Natural killer cell (primary cell): ENCODE measurements at regions not wholly inside any gene's neighbourhood (a gene's known extent, or its start where the extent isn't known, plus 50 kb on each side); places are given as distances from the start of the nearest gene placed in this dataset.

Experiments
- ATAC-seq, 3 donors: fragments of 150-1000 bp in 2 of 3; fragments of 200-7000 bp in 1 of 3; cut with Tn5 transposase; 1 replicate in 1 of 3; 2 replicates in 2 of 3; pipeline ENCODE4 v1.10.0; 2021; ENCODE audit warnings: mild to moderate bottlenecking in 2 of 3, moderate library complexity in 2 of 3
- DNase-seq, 2 donors: peaks; one replicate each; pipeline versions ENCODE4 v3.0.0 to v3.0.0-alpha.2; 2013 to 2021; ENCODE audit warnings: mixed read lengths in 1 of 2
- H3K27ac ChIP-seq: one replicate; pipeline ENCODE4 v1.5.1; 2013; ENCODE audit warnings: mild to moderate bottlenecking, low read length
- H3K27me3 ChIP-seq: one replicate; pipeline ENCODE4 v1.6.1; 2013; ENCODE audit warnings: low read length; ENCODE audit not compliant: control insufficient read depth, insufficient read depth
- H3K36me3 ChIP-seq: one replicate; pipeline ENCODE4 v1.6.1; 2013; ENCODE audit warnings: low read length; ENCODE audit not compliant: control insufficient read depth, insufficient read depth
- H3K4me1 ChIP-seq: one replicate; pipeline ENCODE4 v1.6.1; 2013; ENCODE audit warnings: low read length; ENCODE audit not compliant: control insufficient read depth, insufficient read depth
- H3K4me3 ChIP-seq: one replicate; pipeline ENCODE4 v1.5.1; 2013; ENCODE audit warnings: low read length
- H3K9me3 ChIP-seq: one replicate; pipeline ENCODE4 v1.6.1; 2013; ENCODE audit warnings: low read length; ENCODE audit not compliant: control insufficient read depth, insufficient read depth
- H3K27ac Mint-ChIP-seq, 2 donors: one replicate each; pipeline ENCODE4 v1.8.0; 2022; ENCODE audit warnings: mild to moderate bottlenecking in 2 of 2, mixed read lengths in 2 of 2, moderate library complexity in 1 of 2
- H3K27me3 Mint-ChIP-seq, 2 donors: one replicate each; pipeline ENCODE4 v1.8.0; 2022; ENCODE audit warnings: low read depth in 2 of 2, mixed read lengths in 2 of 2
- H3K36me3 Mint-ChIP-seq: one replicate; pipeline ENCODE4 v1.8.0; 2022; ENCODE audit warnings: mixed read lengths
- H3K4me1 Mint-ChIP-seq, 2 donors: one replicate each; pipeline ENCODE4 v1.8.0; 2022; ENCODE audit warnings: mixed read lengths in 2 of 2
- H3K4me3 Mint-ChIP-seq: one replicate; pipeline ENCODE4 v1.8.0; 2022; ENCODE audit warnings: mild to moderate bottlenecking, moderate library complexity, mixed read lengths
- H3K9me3 Mint-ChIP-seq, 2 donors: one replicate each; pipeline ENCODE4 v1.8.0; 2022; ENCODE audit warnings: mixed read lengths in 2 of 2
- CTCF ChIP-seq: fragments of 200-600 bp; IDR thresholded peaks from one replicate; pipeline ENCODE4 v1.8.0; 2022; ENCODE audit warnings: antibody characterized with exemption
- WGBS: methylation state at CpG from one replicate; pipeline ENCODE4 v1.1.7; 2013; ENCODE audit warnings: missing lambda C conversion rate; ENCODE audit not compliant: insufficient coverage; 5-methylcytosine and 5-hydroxymethylcytosine counted together
- intact Hi-C: fragments of 100-400 bp; cut with micrococcal nuclease; formaldehyde crosslinking; loops from one replicate; pipeline ENCODE4 v1.14.2; 2022

- H3K27ac ChIP-seq: no peak overlapping the region
- no peak overlapping the region for H3K4me3 ChIP-seq
- peaks cover 5 to 8% of the 10 kb centered on the region in 2 donors for H3K9me3 Mint-ChIP-seq
- no peaks in the 10 kb centered on the region for H3K36me3 Mint-ChIP-seq
- WGBS: 96% methylated on average over 3 of the region's 3 CpGs
- H3K36me3 ChIP-seq: no peaks in the 10 kb centered on the region
- H3K27ac Mint-ChIP-seq: no peak overlapping the region
- H3K4me1 Mint-ChIP-seq: no peaks in the 10 kb centered on the region
- no peak overlapping the region for H3K4me3 Mint-ChIP-seq
- H3K27me3 ChIP-seq: no peaks in the 10 kb centered on the region
- no peaks in the 10 kb centered on the region for H3K4me1 ChIP-seq
- peaks cover 16% of the 10 kb centered on the region for H3K9me3 ChIP-seq
- DNase-seq: no peak
- intact Hi-C loops: no loop called here
- TF ChIP-seq CTCF: no peak
- no peak for ATAC-seq
- no peaks in the 10 kb centered on the region for H3K27me3 Mint-ChIP-seq
These were observed 809.8 kb upstream of the SOX11 start for GRCh38 chr2:4882421-4882820.

- no peaks in the 10 kb centered on the region for H3K36me3 ChIP-seq
- intact Hi-C loops: no loop called here
- ATAC-seq (no peak), DNase-seq (no peak)
- Mint-ChIP-seq H3K27ac (no peak overlapping the region), H3K4me3 (no peak overlapping the region), H3K9me3 (peaks cover 5 to 8% of the 10 kb centered on the region in 2 donors), H3K27me3 (no peaks in the 10 kb centered on the region), H3K4me1 (no peaks in the 10 kb centered on the region), H3K36me3 (no peaks in the 10 kb centered on the region)
- WGBS: 84% methylated on average over 7 of the region's 8 CpGs
- no peak overlapping the region for H3K4me3 ChIP-seq
- no peaks in the 10 kb centered on the region for H3K27me3 ChIP-seq
- no peaks in the 10 kb centered on the region for H3K4me1 ChIP-seq
- H3K9me3 ChIP-seq: peaks cover 16% of the 10 kb centered on the region
- no peak overlapping the region for H3K27ac ChIP-seq
- TF ChIP-seq CTCF: no peak
These were observed 809.2 kb upstream of the SOX11 start for GRCh38 chr2:4882941-4883340.

- ATAC-seq: no peak
- WGBS: 85% methylated on average over 17 of the region's 17 CpGs
- intact Hi-C loops: no loop called here
These were observed 808.8 kb upstream of the SOX11 start for GRCh38 chr2:4883375-4883774.

More at GRCh38 chr2:4883375-4883774, 808.8 kb upstream of the SOX11 start:
- no peaks in the 10 kb centered on the region for H3K4me1 ChIP-seq
- Mint-ChIP-seq H3K27ac (no peak overlapping the region), H3K4me1 (no peaks in the 10 kb centered on the region), H3K9me3 (peaks cover 4 to 8% of the 10 kb centered on the region in 2 donors), H3K4me3 (no peak overlapping the region), H3K27me3 (no peaks in the 10 kb centered on the region), H3K36me3 (no peaks in the 10 kb centered on the region)
- H3K4me3 ChIP-seq: no peak overlapping the region
- H3K9me3 ChIP-seq: peaks cover 16% of the 10 kb centered on the region
- H3K27ac ChIP-seq: no peak overlapping the region
- H3K27me3 ChIP-seq: no peaks in the 10 kb centered on the region
- TF ChIP-seq CTCF: no peak
- H3K36me3 ChIP-seq: no peaks in the 10 kb centered on the region
- DNase-seq: no peak
